Neuron (in vitro differentiated cells): ENCODE measurements at regions not wholly inside any gene's neighbourhood (a gene's known extent, or its start where the extent isn't known, plus 50 kb on each side); places are given as distances from the start of the nearest gene placed in this dataset.

Source experiments
- H2AFZ ChIP-seq: one replicate; pipeline ENCODE4 v1.6.1; 2013; ENCODE audit warnings: low read depth, mild to moderate bottlenecking, inconsistent platforms, low read length, moderate library complexity
- H3K27me3 ChIP-seq: one replicate; pipeline ENCODE4 v1.6.1; 2013; ENCODE audit warnings: low read length; ENCODE audit not compliant: insufficient read depth
- H3K36me3 ChIP-seq: one replicate; pipeline ENCODE4 v1.6.1; 2013; ENCODE audit warnings: low read length; ENCODE audit not compliant: insufficient read depth
- H3K4me1 ChIP-seq: one replicate; pipeline ENCODE4 v1.6.1; 2013; ENCODE audit warnings: low read length; ENCODE audit not compliant: insufficient read depth
- H3K4me3 ChIP-seq: 2 replicates; pipeline ENCODE4 v1.5.1; 2013; ENCODE audit warnings: mild to moderate bottlenecking, low read length, moderate library complexity
- H3K9me3 ChIP-seq: one replicate; pipeline ENCODE4 v1.6.1; 2013; ENCODE audit warnings: low read length

GRCh38 chr12:87775051-87775450, 254.2 kb downstream of the C12orf50 start:
- H2AFZ ChIP-seq, result no peak overlapping the region
- no peak overlapping the region for H3K4me3 ChIP-seq
- no peaks in the 10 kb centered on the region for H3K36me3 ChIP-seq
- no peaks in the 10 kb centered on the region for H3K4me1 ChIP-seq
- peaks cover 2% of the 10 kb centered on the region for H3K9me3 ChIP-seq
- H3K27me3 ChIP-seq, result no peaks in the 10 kb centered on the region

GRCh38 chr12:87772401-87772800, 256.8 kb downstream of the C12orf50 start:
- Histone ChIP-seq H3K4me1 (no peaks in the 10 kb centered on the region), H3K27me3 (no peaks in the 10 kb centered on the region), H3K4me3 (no peak overlapping the region), H3K36me3 (no peaks in the 10 kb centered on the region), H3K9me3 (no peaks in the 10 kb centered on the region), H2AFZ (no peak overlapping the region)

- Histone ChIP-seq H3K9me3 (no peaks in the 10 kb centered on the region), H3K4me1 (no peaks in the 10 kb centered on the region), H3K36me3 (no peaks in the 10 kb centered on the region), H3K4me3 (no peak overlapping the region), H3K27me3 (no peaks in the 10 kb centered on the region), H2AFZ (no peak overlapping the region)
Observed at GRCh38 chr12:87768501-87769287, 260.5 kb downstream of the C12orf50 start.

- Histone ChIP-seq H3K4me3 (no peak overlapping the region), H3K36me3 (no peaks in the 10 kb centered on the region), H2AFZ (no peak overlapping the region), H3K4me1 (no peaks in the 10 kb centered on the region), H3K27me3 (no peaks in the 10 kb centered on the region), H3K9me3 (no peaks in the 10 kb centered on the region)
Observed at GRCh38 chr12:87766044-87766443, 263.2 kb downstream of the C12orf50 start.

GRCh38 chr12:87760943-87761342, 268.3 kb downstream of the C12orf50 start:
- no peaks in the 10 kb centered on the region for H3K9me3 ChIP-seq

GRCh38 chr12:87758271-87758670, 270.9 kb downstream of the C12orf50 start:
- Histone ChIP-seq H3K4me1 (no peaks in the 10 kb centered on the region), H3K9me3 (no peaks in the 10 kb centered on the region), H3K27me3 (no peaks in the 10 kb centered on the region), H2AFZ (no peak overlapping the region), H3K4me3 (no peak overlapping the region), H3K36me3 (no peaks in the 10 kb centered on the region)

More at GRCh38 chr12:87760943-87761342, 268.3 kb downstream of the C12orf50 start:
- no peak overlapping the region for H3K4me3 ChIP-seq
- no peak overlapping the region for H2AFZ ChIP-seq
- no peaks in the 10 kb centered on the region for H3K4me1 ChIP-seq
- H3K36me3 ChIP-seq, result no peaks in the 10 kb centered on the region
- H3K27me3 ChIP-seq, result no peaks in the 10 kb centered on the region

GRCh38 chr12:87756721-87757120, 272.5 kb downstream of the C12orf50 start:
- H3K36me3 ChIP-seq, result no peaks in the 10 kb centered on the region

GRCh38 chr12:87756111-87756510, 273.1 kb downstream of the C12orf50 start:
- Histone ChIP-seq H3K4me3 (no peak overlapping the region), H2AFZ (no peak overlapping the region), H3K4me1 (no peaks in the 10 kb centered on the region), H3K9me3 (no peaks in the 10 kb centered on the region), H3K27me3 (no peaks in the 10 kb centered on the region), H3K36me3 (no peaks in the 10 kb centered on the region)

More at GRCh38 chr12:87756721-87757120, 272.5 kb downstream of the C12orf50 start:
- Histone ChIP-seq H3K4me3 (no peak overlapping the region), H3K27me3 (no peaks in the 10 kb centered on the region), H2AFZ (no peak overlapping the region), H3K4me1 (no peaks in the 10 kb centered on the region), H3K9me3 (no peaks in the 10 kb centered on the region)

- Histone ChIP-seq H3K4me3 (no peak overlapping the region), H2AFZ (no peak overlapping the region), H3K36me3 (no peaks in the 10 kb centered on the region), H3K9me3 (no peaks in the 10 kb centered on the region), H3K27me3 (no peaks in the 10 kb centered on the region), H3K4me1 (no peaks in the 10 kb centered on the region)
Observed at GRCh38 chr12:87728931-87729593, 300.1 kb downstream of the C12orf50 start.

GRCh38 chr12:87720967-87721366, 308.2 kb downstream of the C12orf50 start:
- Histone ChIP-seq H2AFZ (no peak overlapping the region), H3K27me3 (no peaks in the 10 kb centered on the region), H3K4me1 (no peaks in the 10 kb centered on the region), H3K36me3 (no peaks in the 10 kb centered on the region), H3K4me3 (no peak overlapping the region), H3K9me3 (no peaks in the 10 kb centered on the region)

GRCh38 chr12:87704374-87704773, 324.8 kb downstream of the C12orf50 start:
- Histone ChIP-seq H3K36me3 (no peaks in the 10 kb centered on the region), H3K27me3 (no peaks in the 10 kb centered on the region), H3K4me3 (no peak overlapping the region), H3K4me1 (no peaks in the 10 kb centered on the region), H2AFZ (no peak overlapping the region), H3K9me3 (no peaks in the 10 kb centered on the region)

GRCh38 chr12:87690236-87690810, 338.9 kb downstream of the C12orf50 start:
- Histone ChIP-seq H3K9me3 (no peaks in the 10 kb centered on the region), H3K27me3 (no peaks in the 10 kb centered on the region), H3K4me3 (no peak overlapping the region), H3K36me3 (no peaks in the 10 kb centered on the region), H2AFZ (no peak overlapping the region), H3K4me1 (peaks cover 3% of the 10 kb centered on the region)

- H3K9me3 ChIP-seq, result no peaks in the 10 kb centered on the region
- H2AFZ ChIP-seq, result no peak overlapping the region
Observed at GRCh38 chr12:87689196-87689595, 340.0 kb downstream of the C12orf50 start.

More at GRCh38 chr12:87689196-87689595, 340.0 kb downstream of the C12orf50 start:
- Histone ChIP-seq H3K36me3 (no peaks in the 10 kb centered on the region), H3K27me3 (no peaks in the 10 kb centered on the region), H3K4me1 (peaks cover 3% of the 10 kb centered on the region), H3K4me3 (no peak overlapping the region)
